ENCODE measurements at regions not wholly inside any gene's neighbourhood (a gene's known extent, or its start where the extent isn't known, plus 50 kb on each side); places are given as distances from the start of the nearest gene placed in this dataset.

- TF ChIP-seq CTCF (IDR thresholded peaks at IDR 0.05): no peak
- TF ChIP-seq POLR2A (IDR thresholded peaks at IDR 0.05): no peak
These were observed 106.0 kb upstream of the ADPGK start for GRCh38 chr15:72889545-72889944.

All from right lobe of liver (tissue), 4 donors.